ENCODE measurements at regions not wholly inside any gene's neighbourhood (a gene's known extent, or its start where the extent isn't known, plus 50 kb on each side); places are given as distances from the start of the nearest gene placed in this dataset.
A peak's percentile ranks its signal among the peaks of the same experiment; 100 is the strongest.
"Not testable (repeated sequence)": the region's sequence is repeated elsewhere in the genome, so short reads cannot be mapped to it uniquely, and the experiment has no call there.

DNA sequence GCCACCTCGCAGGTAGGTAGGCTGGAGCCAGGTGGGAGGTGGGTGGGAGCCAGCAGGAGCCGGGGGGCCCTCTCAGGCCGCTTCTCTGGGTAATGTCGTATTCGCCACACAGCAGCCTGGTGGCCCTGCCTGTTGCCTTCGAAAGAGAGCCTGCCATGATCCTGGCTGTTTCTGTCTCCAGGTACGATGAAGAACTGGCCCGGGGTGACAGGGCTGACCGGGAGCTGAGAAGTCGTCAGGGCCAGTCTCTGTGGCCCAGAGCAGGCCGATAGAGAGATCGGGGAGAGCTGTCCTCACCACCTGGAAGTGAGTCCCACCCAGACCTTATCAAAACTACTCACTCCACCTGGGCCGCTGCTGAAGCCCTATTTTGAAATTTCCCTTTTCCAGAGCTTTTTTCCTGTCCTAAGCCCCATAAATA lies 123.9 kb upstream of the TPTE start:
- H3K27ac Mint-ChIP-seq; DNase-seq; H3K36me3 Mint-ChIP-seq (ENCODE audit: insufficient read depth in 2 of 2); H3K4me3 Mint-ChIP-seq; H3K9me3 Mint-ChIP-seq; H3K27me3 Mint-ChIP-seq (ENCODE audit: low read depth); H3K4me1 Mint-ChIP-seq (ENCODE audit: low read depth): not testable (repeated sequence)
- ATAC-seq (replicated peaks in 1 of 2): peak in 1 of 2 donors; percentile 10

DNA sequence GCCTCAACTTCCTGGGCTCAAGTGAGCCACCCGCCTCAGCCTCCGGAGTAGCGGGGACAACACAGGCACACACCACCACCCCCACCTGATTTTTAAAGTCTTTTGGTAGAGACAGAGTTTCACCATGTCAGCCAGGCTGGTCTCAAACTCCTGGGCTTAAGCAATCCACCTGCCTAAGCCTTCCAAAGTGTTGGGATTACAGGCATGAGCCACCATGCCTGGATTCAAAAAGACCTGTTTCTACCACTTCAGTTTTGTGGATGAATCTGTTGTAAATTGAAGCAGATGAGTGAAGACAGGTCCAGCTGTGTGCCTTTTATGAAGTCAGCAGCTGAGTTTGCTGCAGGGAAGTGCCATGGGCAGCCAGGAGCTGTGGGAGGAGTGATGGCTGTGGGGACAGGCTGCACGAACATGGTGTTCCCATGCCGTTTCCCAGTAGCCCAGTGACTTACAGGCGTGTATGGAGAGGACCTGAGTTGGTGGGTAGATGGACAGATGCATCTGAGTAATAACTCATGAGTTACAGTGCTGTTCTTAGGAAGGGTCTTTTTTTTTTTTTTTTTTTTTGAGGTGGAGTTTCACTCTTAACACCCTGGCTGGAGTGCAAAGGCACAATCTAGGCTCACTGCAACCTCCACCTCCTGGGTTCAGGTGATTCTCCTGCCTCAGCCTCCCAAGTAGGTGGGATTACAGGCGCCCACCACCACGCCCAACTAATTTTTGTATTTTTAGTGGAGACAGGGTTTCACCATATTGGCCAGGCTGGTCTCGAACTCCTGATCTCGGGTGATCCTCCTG lies 122.5 kb upstream of the TPTE start:
- not testable (repeated sequence) for DNase-seq; H3K27ac Mint-ChIP-seq; ATAC-seq (replicated peaks in 1 of 2); H3K4me1 Mint-ChIP-seq (ENCODE audit: low read depth); H3K27me3 Mint-ChIP-seq (ENCODE audit: low read depth); H3K4me3 Mint-ChIP-seq; H3K9me3 Mint-ChIP-seq; H3K36me3 Mint-ChIP-seq (ENCODE audit: insufficient read depth in 2 of 2)

DNA sequence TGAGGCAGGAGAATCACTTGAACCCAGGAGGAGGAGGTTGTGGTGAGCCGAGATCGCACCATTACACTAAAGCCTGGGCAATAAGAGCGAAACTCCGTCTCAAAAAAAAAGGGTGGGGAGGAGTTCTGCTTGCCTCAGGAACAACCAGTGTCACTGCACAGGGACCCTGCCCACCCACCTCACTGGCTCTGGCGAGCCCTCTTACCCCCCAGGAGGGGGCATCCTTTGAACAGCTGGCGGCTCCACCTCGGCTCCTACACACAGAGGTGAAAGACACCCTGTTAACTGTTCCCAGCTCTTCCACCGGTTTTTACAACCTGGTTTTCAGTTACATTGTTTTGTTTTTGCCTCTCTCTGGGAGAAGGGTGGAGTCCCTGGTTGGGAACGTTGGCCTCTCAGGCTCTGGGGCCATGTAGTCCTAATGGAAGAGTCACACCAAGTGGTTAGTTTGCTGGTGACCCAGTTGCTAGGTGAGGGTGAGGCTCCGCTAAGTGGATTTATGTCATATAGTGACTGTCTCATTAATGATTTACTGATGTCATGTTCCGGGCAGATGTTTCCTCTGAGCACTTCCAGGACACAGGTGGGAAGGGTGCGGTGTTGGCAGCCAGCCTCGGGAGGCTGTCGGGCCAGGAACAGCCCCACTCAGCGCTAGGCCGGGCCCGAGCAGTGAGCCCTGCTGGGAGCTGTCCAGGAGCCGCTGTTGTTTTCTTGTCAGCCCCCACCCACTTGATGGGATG lies 120.6 kb upstream of the TPTE start:
- not testable (repeated sequence) for DNase-seq; H3K9me3 Mint-ChIP-seq; ATAC-seq (replicated peaks in 1 of 2); H3K36me3 Mint-ChIP-seq (ENCODE audit: insufficient read depth in 2 of 2); H3K4me1 Mint-ChIP-seq (ENCODE audit: low read depth); H3K27ac Mint-ChIP-seq; H3K4me3 Mint-ChIP-seq; H3K27me3 Mint-ChIP-seq (ENCODE audit: low read depth)

DNA sequence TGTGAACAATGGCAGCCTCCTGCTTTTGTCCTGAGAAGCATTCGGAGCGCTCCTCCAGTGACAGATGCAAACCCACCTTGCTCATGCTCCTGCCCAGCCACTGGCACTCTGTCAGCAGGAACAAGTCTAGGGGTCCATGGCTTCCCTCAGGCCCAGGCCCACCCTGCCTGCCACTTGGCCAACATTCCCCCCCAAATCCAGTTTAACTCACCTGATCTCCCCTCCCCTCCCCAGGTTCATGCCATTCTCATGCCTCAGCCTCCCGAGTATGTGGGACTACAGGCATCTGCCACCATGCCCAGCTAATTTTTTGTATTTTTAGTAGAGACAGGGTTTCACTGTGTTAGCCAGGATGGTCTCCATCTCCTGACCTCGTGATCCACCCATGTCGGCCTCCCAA lies 118.9 kb upstream of the TPTE start:
- not testable (repeated sequence) for H3K4me1 Mint-ChIP-seq (ENCODE audit: low read depth); DNase-seq; H3K27me3 Mint-ChIP-seq (ENCODE audit: low read depth); H3K27ac Mint-ChIP-seq; H3K36me3 Mint-ChIP-seq (ENCODE audit: insufficient read depth in 2 of 2); H3K4me3 Mint-ChIP-seq; ATAC-seq (replicated peaks in 1 of 2); H3K9me3 Mint-ChIP-seq

DNA sequence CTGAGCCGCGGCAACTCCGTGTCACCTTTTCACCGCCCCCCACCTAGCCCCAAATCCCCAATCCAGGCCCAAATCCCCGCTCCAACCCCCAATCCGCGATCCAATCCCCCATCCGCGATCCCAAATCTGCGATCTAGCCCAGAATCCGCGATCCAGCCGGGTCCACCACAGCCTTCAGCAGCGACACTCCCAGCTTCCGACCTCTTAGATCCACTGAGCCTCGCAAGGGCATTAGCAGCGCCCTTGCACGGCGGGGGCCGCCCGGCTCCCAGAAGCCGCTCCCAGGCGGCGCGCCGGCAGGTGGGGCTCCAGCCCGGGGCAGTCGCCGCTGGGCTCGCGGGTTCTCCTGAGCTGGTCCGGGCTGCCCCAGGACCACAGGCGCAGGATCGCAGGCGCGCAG lies 116.1 kb upstream of the TPTE start:
- ATAC-seq (replicated peaks in 1 of 2); H3K4me3 Mint-ChIP-seq; DNase-seq; H3K9me3 Mint-ChIP-seq; H3K4me1 Mint-ChIP-seq (ENCODE audit: low read depth); H3K36me3 Mint-ChIP-seq (ENCODE audit: insufficient read depth in 2 of 2); H3K27me3 Mint-ChIP-seq (ENCODE audit: low read depth); H3K27ac Mint-ChIP-seq: not testable (repeated sequence)

DNA sequence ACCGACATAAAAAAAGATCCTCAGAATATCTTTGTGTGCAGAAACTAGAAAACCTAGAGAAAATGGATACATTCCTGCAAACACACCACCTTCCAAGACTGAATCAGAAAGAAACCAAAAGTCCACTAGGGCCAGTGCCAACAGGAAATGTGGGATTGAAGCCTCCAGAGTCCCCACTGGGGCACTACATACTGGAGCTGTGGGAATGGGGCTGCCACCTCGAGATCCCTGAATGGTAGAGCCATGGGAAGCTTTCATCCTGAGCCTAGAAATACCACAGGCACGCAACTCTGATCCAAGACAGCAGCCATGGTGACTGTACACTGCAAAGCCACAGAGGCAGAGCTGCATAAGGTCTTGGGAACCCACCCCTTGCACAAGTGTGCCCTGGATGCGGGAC lies 111.6 kb upstream of the TPTE start:
- not testable (repeated sequence) for ATAC-seq (replicated peaks in 1 of 2); H3K4me3 Mint-ChIP-seq; H3K9me3 Mint-ChIP-seq; H3K27me3 Mint-ChIP-seq (ENCODE audit: low read depth); DNase-seq; H3K4me1 Mint-ChIP-seq (ENCODE audit: low read depth); H3K27ac Mint-ChIP-seq; H3K36me3 Mint-ChIP-seq (ENCODE audit: insufficient read depth in 2 of 2)

DNA sequence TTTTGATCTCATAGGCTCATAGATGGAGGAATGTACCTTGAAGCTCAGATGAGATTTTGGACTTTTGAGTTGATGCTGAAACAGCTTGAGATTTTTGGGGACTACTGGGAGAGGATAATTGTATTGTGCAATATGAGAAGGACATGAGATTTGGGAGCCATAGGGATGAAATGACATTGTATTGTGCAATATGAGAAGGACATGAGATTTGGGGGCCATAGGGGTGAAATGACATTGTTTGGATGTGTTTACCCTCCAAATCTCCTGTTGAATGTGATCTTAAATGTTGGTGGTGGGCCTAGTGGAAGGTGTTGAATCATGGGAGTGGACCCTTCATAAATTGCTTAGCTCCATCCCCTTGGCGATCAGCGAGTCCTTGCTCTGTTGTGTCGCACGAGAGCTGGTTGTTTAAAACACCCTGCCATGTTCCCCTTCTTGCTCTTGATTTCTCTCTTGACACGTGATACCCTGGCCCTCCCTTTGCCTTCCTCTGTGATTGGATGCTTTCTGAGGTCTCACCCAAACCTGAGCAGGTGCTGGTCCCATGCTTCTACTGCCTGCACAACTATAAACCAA lies 110.9 kb upstream of the TPTE start:
- not testable (repeated sequence) for H3K36me3 Mint-ChIP-seq (ENCODE audit: insufficient read depth in 2 of 2); H3K27me3 Mint-ChIP-seq (ENCODE audit: low read depth); H3K9me3 Mint-ChIP-seq; H3K4me3 Mint-ChIP-seq; H3K27ac Mint-ChIP-seq; H3K4me1 Mint-ChIP-seq (ENCODE audit: low read depth); DNase-seq; ATAC-seq (replicated peaks in 1 of 2)

DNA sequence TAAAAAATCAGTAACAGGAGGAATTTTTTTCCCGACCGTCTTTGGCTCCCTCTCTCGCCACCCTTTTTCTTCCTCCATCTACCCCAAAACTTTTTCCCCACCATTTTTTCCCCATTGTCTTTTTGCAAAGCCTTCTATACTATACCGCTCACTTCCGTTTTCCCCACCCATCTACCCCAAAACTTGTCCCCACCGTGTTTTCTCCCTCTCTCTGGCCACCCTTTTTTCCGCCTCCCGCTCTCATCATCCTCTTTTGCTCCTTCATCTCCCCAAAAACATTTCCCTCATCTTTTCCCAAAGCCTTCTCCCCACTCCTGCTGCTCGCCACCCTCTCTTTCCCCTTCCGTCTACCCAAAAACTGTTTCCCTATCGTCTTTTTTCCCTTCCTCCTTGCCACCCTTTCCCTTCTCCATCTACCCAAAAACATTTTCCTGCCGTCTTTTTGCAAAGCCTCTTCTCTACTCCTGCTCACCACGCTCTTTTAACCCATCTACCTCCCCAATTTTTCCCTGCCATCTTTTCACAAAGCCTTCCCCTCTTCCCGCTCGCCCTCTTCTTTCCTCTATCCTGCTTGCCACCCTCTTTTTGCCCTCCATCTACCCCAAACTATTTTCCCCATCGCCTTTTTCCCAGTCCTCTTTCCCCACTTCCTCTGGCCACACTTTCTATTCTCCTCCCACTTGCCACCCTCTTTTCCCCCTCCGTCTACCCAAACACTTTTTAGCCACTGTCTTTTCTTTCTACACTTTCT lies 109.4 kb upstream of the TPTE start:
- not testable (repeated sequence) for H3K36me3 Mint-ChIP-seq (ENCODE audit: insufficient read depth in 2 of 2); H3K4me1 Mint-ChIP-seq (ENCODE audit: low read depth); H3K27me3 Mint-ChIP-seq (ENCODE audit: low read depth); H3K9me3 Mint-ChIP-seq; DNase-seq; H3K27ac Mint-ChIP-seq; ATAC-seq (replicated peaks in 1 of 2); H3K4me3 Mint-ChIP-seq

DNA sequence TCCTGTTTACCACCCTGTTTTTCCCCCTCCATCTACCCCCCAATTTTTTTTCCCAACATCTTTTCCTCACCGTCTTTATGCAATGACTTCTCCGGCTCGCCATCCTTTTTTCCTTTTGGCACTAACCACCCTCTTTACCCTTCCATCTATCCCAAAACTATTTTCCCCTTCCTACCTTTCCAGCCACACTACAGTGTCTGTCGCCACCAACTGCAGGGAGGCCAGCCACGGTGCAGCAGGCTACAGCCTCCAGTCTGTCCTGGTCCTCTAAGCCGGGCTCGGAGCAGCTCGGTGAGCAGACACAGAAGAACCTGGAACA lies 108.5 kb upstream of the TPTE start:
- not testable (repeated sequence) for H3K4me3 Mint-ChIP-seq; DNase-seq; H3K36me3 Mint-ChIP-seq (ENCODE audit: insufficient read depth in 2 of 2); ATAC-seq (replicated peaks in 1 of 2); H3K4me1 Mint-ChIP-seq (ENCODE audit: low read depth); H3K27ac Mint-ChIP-seq; H3K9me3 Mint-ChIP-seq; H3K27me3 Mint-ChIP-seq (ENCODE audit: low read depth)

DNA sequence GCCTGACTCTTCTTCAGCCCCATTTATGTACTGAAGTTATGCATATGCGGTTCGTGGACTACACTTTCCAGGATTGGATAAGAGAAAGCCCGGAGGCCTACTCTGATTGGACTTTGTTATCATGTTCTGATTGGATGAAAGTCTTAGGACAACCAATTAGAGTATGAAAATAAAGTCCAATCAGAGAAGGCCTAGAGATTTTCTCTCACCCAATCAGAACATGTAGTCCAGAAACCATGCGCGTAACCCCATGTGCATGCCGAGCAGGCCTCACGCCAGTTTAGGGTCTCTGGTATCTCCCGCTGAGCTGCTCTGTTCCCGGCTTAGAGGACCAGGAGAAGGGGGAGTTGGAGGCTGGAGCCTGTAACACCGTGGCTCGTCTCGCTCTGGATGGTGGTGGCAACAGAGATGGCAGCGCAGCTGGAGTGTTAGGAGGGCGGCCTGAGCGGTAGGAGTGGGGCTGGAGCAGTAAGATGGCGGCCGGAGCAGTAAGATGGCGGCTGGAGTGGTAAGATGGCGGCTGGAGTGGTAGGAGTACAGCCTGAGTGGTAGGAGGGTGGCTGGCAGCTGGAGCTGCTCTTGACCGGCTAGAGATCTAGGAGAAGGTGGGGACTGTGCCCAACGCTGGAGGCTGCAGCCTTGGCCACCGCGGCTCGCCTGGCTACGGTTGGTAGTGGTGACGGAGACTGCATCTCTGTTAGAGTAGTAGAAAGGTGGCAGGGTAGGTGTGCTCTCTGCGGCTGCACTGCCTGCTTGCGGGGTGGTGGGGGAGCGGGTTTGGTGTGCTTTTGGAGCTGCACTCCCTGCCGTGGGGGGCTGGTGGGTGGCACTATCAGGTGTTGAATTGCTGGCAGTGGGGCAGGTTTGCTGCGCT lies 107.9 kb upstream of the TPTE start:
- H3K4me3 Mint-ChIP-seq: not testable (repeated sequence)

DNA sequence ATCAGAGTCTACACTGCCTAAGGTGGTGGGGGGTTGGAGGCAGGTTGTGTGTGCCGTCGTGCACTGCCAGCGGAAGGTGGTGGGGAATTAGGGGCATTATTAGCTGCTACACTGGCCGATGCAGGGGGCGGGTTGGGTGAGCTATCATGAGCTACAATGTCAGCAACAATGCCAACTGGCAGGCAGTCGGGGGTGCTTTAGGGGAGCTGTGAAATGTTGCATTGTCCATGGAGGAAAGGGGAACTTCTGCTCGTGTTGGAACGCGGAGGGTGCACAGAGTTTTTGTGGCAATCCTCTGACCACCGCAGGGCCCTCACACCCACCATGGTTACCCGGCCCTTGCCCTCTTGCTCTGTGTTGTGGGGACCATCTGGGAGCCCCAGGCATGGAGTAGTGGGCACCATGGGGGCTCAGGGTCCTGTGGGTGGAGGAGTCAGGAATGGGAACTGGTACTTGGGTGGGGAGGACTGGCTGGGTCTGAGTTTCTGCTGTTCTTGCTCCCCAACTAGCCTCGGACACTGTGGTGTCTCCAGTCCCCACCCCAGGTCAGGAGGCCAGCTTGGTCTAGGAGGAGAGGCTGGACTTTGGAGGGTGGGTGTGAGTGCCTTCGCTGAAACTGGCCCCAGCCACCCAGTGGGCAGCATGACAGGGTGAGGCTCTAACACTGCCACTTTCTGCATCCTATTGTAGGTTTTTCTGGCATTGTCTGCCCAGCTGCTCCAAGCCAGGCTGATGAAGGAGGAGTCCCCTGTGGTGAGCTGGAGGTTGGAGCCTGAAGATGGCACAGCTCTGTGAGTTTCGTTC lies 107.1 kb upstream of the TPTE start:
- DNase-seq; ATAC-seq (replicated peaks in 1 of 2); H3K4me3 Mint-ChIP-seq; H3K9me3 Mint-ChIP-seq; H3K36me3 Mint-ChIP-seq (ENCODE audit: insufficient read depth in 2 of 2); H3K27me3 Mint-ChIP-seq (ENCODE audit: low read depth); H3K27ac Mint-ChIP-seq; H3K4me1 Mint-ChIP-seq (ENCODE audit: low read depth): not testable (repeated sequence)

More for the DNA sequence above, 107.9 kb upstream of the TPTE start:
- not testable (repeated sequence) for H3K9me3 Mint-ChIP-seq; H3K27me3 Mint-ChIP-seq (ENCODE audit: low read depth); DNase-seq; ATAC-seq (replicated peaks in 1 of 2); H3K36me3 Mint-ChIP-seq (ENCODE audit: insufficient read depth in 2 of 2); H3K4me1 Mint-ChIP-seq (ENCODE audit: low read depth); H3K27ac Mint-ChIP-seq

DNA sequence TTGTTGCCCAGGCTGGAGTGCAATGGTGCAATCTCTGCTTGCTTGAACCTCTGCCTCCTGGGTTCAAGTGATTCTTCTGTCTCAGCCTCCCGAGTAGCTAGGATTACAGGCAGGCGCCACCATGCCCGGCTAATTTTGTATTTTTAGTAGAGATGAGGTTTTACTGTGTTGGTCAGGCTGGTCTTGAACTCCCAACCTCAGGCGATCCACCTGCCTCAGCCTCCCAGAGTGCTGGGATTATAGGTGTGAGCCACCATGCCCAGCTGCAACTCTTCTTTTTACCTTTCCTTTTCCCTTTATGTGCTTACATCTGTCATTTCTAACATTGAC lies 106.5 kb upstream of the TPTE start:
- not testable (repeated sequence) for H3K36me3 Mint-ChIP-seq (ENCODE audit: insufficient read depth in 2 of 2); ATAC-seq (replicated peaks in 1 of 2); DNase-seq; H3K4me3 Mint-ChIP-seq; H3K27ac Mint-ChIP-seq; H3K27me3 Mint-ChIP-seq (ENCODE audit: low read depth); H3K4me1 Mint-ChIP-seq (ENCODE audit: low read depth); H3K9me3 Mint-ChIP-seq
